Duodenal mucosa (tissue), 2 donors: ENCODE measurements at regions not wholly inside any gene's neighbourhood (a gene's known extent, or its start where the extent isn't known, plus 50 kb on each side); places are given as distances from the start of the nearest gene placed in this dataset.

ENCODE experiments used
- H3K27ac ChIP-seq: one replicate; pipeline ENCODE4 v1.7.0; 2013; ENCODE audit warnings: low read depth, low read length
- H3K27me3 ChIP-seq, 2 donors: one replicate each; pipeline ENCODE4 v1.7.0; 2013; ENCODE audit warnings: low read length in 2 of 2, control low read depth in 1 of 2; ENCODE audit not compliant: insufficient read depth in 2 of 2, control insufficient read depth in 1 of 2
- H3K36me3 ChIP-seq, 2 donors: one replicate each; pipeline ENCODE4 v1.7.0; 2013; ENCODE audit warnings: low read length in 2 of 2, control low read depth in 1 of 2; ENCODE audit not compliant: insufficient read depth in 2 of 2, control insufficient read depth in 1 of 2
- H3K4me1 ChIP-seq, 2 donors: one replicate each; pipeline ENCODE4 v1.7.0; 2013; ENCODE audit warnings: low read length in 2 of 2, control low read depth in 1 of 2; ENCODE audit not compliant: insufficient read depth in 2 of 2, control insufficient read depth in 1 of 2
- H3K4me3 ChIP-seq, 2 donors: one replicate each; pipeline ENCODE4 v1.7.0; 2013; ENCODE audit warnings: low read length in 2 of 2, low read depth in 1 of 2
- H3K9ac ChIP-seq, 2 donors: one replicate each; pipeline ENCODE4 v1.7.0; 2013; ENCODE audit warnings: low read length in 2 of 2, low read depth in 1 of 2
- H3K9me3 ChIP-seq, 2 donors: one replicate each; pipeline ENCODE4 v1.7.0; 2013; ENCODE audit warnings: low read length in 2 of 2, control low read depth in 1 of 2; ENCODE audit not compliant: control insufficient read depth in 1 of 2

- Histone ChIP-seq H3K4me1 (no peaks in the 10 kb centered on the region), H3K27ac (no peak overlapping the region), H3K4me3 (no peak overlapping the region), H3K36me3 (no peaks in the 10 kb centered on the region), H3K9ac (no peak overlapping the region), H3K27me3 (no peaks in the 10 kb centered on the region), H3K9me3 (no peaks in the 10 kb centered on the region)
These were observed 108.8 kb upstream of the NALF2 start for GRCh38 chrX:69395306-69395705.

GRCh38 chrX:69389101-69389501, 115.0 kb upstream of the NALF2 start:
- Histone ChIP-seq H3K27me3 (no peaks in the 10 kb centered on the region), H3K9ac (no peak overlapping the region), H3K9me3 (no peaks in the 10 kb centered on the region), H3K4me3 (no peak overlapping the region), H3K27ac (no peak overlapping the region), H3K36me3 (no peaks in the 10 kb centered on the region), H3K4me1 (no peaks in the 10 kb centered on the region)

- Histone ChIP-seq H3K36me3 (no peaks in the 10 kb centered on the region), H3K9ac (no peak overlapping the region), H3K27ac (no peak overlapping the region), H3K4me1 (no peaks in the 10 kb centered on the region), H3K4me3 (no peak overlapping the region), H3K27me3 (no peaks in the 10 kb centered on the region), H3K9me3 (no peaks in the 10 kb centered on the region)
These were observed 115.6 kb upstream of the NALF2 start for GRCh38 chrX:69388526-69388925.

GRCh38 chrX:69387567-69388487, 116.3 kb upstream of the NALF2 start:
- no peaks in the 10 kb centered on the region for H3K9me3 ChIP-seq
- no peaks in the 10 kb centered on the region for H3K4me1 ChIP-seq
- H3K27ac ChIP-seq = no peak overlapping the region
- no peak overlapping the region for H3K4me3 ChIP-seq
- H3K9ac ChIP-seq = no peak overlapping the region
- H3K27me3 ChIP-seq = no peaks in the 10 kb centered on the region
- H3K36me3 ChIP-seq = no peaks in the 10 kb centered on the region

GRCh38 chrX:69386681-69387080, 117.4 kb upstream of the NALF2 start:
- H3K27me3 ChIP-seq = no peaks in the 10 kb centered on the region
- no peaks in the 10 kb centered on the region for H3K4me1 ChIP-seq
- H3K9ac ChIP-seq = no peak overlapping the region
- no peak overlapping the region for H3K4me3 ChIP-seq
- H3K9me3 ChIP-seq = no peaks in the 10 kb centered on the region
- no peak overlapping the region for H3K27ac ChIP-seq
- no peaks in the 10 kb centered on the region for H3K36me3 ChIP-seq

GRCh38 chrX:69379412-69379811, 124.7 kb upstream of the NALF2 start:
- no peak overlapping the region for H3K27ac ChIP-seq
- no peaks in the 10 kb centered on the region for H3K4me1 ChIP-seq
- no peak overlapping the region for H3K9ac ChIP-seq
- no peaks in the 10 kb centered on the region for H3K36me3 ChIP-seq
- no peaks in the 10 kb centered on the region for H3K9me3 ChIP-seq
- no peaks in the 10 kb centered on the region for H3K27me3 ChIP-seq
- no peak overlapping the region for H3K4me3 ChIP-seq

GRCh38 chrX:69374569-69374968, 129.6 kb upstream of the NALF2 start:
- H3K36me3 ChIP-seq = no peaks in the 10 kb centered on the region
- H3K4me1 ChIP-seq = no peaks in the 10 kb centered on the region
- H3K4me3 ChIP-seq = no peak overlapping the region
- H3K9ac ChIP-seq = no peak overlapping the region
- no peak overlapping the region for H3K27ac ChIP-seq
- H3K9me3 ChIP-seq = no peaks in the 10 kb centered on the region
- H3K27me3 ChIP-seq = no peaks in the 10 kb centered on the region

- Histone ChIP-seq H3K27me3 (no peaks in the 10 kb centered on the region), H3K4me3 (no peak overlapping the region), H3K9me3 (no peaks in the 10 kb centered on the region), H3K9ac (no peak overlapping the region), H3K36me3 (no peaks in the 10 kb centered on the region), H3K27ac (no peak overlapping the region), H3K4me1 (no peaks in the 10 kb centered on the region)
These were observed 131.7 kb upstream of the NALF2 start for GRCh38 chrX:69372435-69372834.

GRCh38 chrX:69371159-69371558, 133.0 kb upstream of the NALF2 start:
- H3K4me1 ChIP-seq = no peaks in the 10 kb centered on the region
- no peaks in the 10 kb centered on the region for H3K27me3 ChIP-seq
- H3K9me3 ChIP-seq = no peaks in the 10 kb centered on the region
- H3K27ac ChIP-seq = no peak overlapping the region
- no peak overlapping the region for H3K4me3 ChIP-seq
- no peaks in the 10 kb centered on the region for H3K36me3 ChIP-seq
- no peak overlapping the region for H3K9ac ChIP-seq

GRCh38 chrX:69369999-69370398, 134.1 kb upstream of the NALF2 start:
- Histone ChIP-seq H3K27me3 (no peaks in the 10 kb centered on the region), H3K27ac (no peak overlapping the region), H3K9ac (no peak overlapping the region), H3K9me3 (no peaks in the 10 kb centered on the region), H3K4me1 (no peaks in the 10 kb centered on the region), H3K36me3 (no peaks in the 10 kb centered on the region), H3K4me3 (no peak overlapping the region)
